Astrocyte (in vitro differentiated cells and primary cell): ENCODE measurements at regions not wholly inside any gene's neighbourhood (a gene's known extent, or its start where the extent isn't known, plus 50 kb on each side); places are given as distances from the start of the nearest gene placed in this dataset.

Experiments used
- DNase-seq: peaks from one replicate; pipeline ENCODE4 v3.0.0-alpha.2; 2010; ENCODE audit warnings: low read depth
- FAIRE-seq: peaks from 2 replicates; lab custom pipeline; 2011; peaks lifted over from hg19 to GRCh38; lab: Jason Lieb, UNC
- H2AFZ ChIP-seq: 2 replicates; pipeline ENCODE4 v1.6.0; 2012; ENCODE audit warnings: low read depth, low read length, inconsistent platforms
- H3K27ac ChIP-seq: 2 replicates; pipeline ENCODE4 v1.5.1; 2011; ENCODE audit warnings: low read depth, low read length, inconsistent platforms
- H3K27me3 ChIP-seq: 2 replicates; pipeline ENCODE4 v1.6.0; 2011; ENCODE audit warnings: low read length, inconsistent platforms; ENCODE audit not compliant: insufficient read depth
- H3K36me3 ChIP-seq: 2 replicates; pipeline ENCODE4 v1.5.1; 2011; ENCODE audit warnings: low read length, inconsistent platforms; ENCODE audit not compliant: insufficient read depth
- H3K4me1 ChIP-seq: 2 replicates; pipeline ENCODE4 v1.5.1; 2011; ENCODE audit warnings: low read length, inconsistent platforms; ENCODE audit not compliant: insufficient read depth
- H3K4me2 ChIP-seq: 2 replicates; pipeline ENCODE4 v1.6.0; 2012; ENCODE audit warnings: low read length, inconsistent platforms
- H3K4me3 ChIP-seq: 2 replicates; pipeline ENCODE4 v1.5.1; 2011; ENCODE audit warnings: low read depth, mild to moderate bottlenecking, low read length, inconsistent platforms; ENCODE audit not compliant: insufficient read depth
- H3K79me2 ChIP-seq: 2 replicates; pipeline ENCODE4 v1.6.0; 2012; ENCODE audit warnings: mild to moderate bottlenecking, low read length, inconsistent platforms; ENCODE audit not compliant: insufficient read depth
- H3K9ac ChIP-seq: 2 replicates; pipeline ENCODE4 v1.6.0; 2012; ENCODE audit warnings: mild to moderate bottlenecking, low read length, inconsistent platforms
- H3K9me3 ChIP-seq: 2 replicates; pipeline ENCODE4 v1.5.1; 2012; ENCODE audit warnings: low read depth, mild to moderate bottlenecking, low read length, inconsistent platforms; ENCODE audit not compliant: insufficient read depth
- H4K20me1 ChIP-seq: 2 replicates; pipeline ENCODE4 v1.6.0; 2012; ENCODE audit warnings: low read length, inconsistent platforms; ENCODE audit not compliant: insufficient read depth
- H3K27ac Mint-ChIP-seq: one replicate; pipeline ENCODE4 v1.8.0; 2021; ENCODE audit warnings: mild to moderate bottlenecking, mixed read lengths; ENCODE audit not compliant: unreplicated experiment
- H3K27me3 Mint-ChIP-seq: one replicate; pipeline ENCODE4 v1.8.0; 2021; ENCODE audit warnings: low read depth, mixed read lengths; ENCODE audit not compliant: unreplicated experiment
- H3K36me3 Mint-ChIP-seq: one replicate; pipeline ENCODE4 v1.8.0; 2021; ENCODE audit warnings: low read depth, mixed read lengths; ENCODE audit not compliant: unreplicated experiment
- H3K4me1 Mint-ChIP-seq: one replicate; pipeline ENCODE4 v1.8.0; 2021; ENCODE audit warnings: low read depth, mixed read lengths; ENCODE audit not compliant: unreplicated experiment
- H3K4me3 Mint-ChIP-seq: one replicate; pipeline ENCODE4 v1.8.0; 2021; ENCODE audit warnings: mild to moderate bottlenecking, moderate library complexity, mixed read lengths; ENCODE audit not compliant: unreplicated experiment
- H3K9me3 Mint-ChIP-seq: one replicate; pipeline ENCODE4 v1.8.0; 2021; ENCODE audit warnings: mild to moderate bottlenecking, mixed read lengths; ENCODE audit not compliant: unreplicated experiment
- EZH2 ChIP-seq: IDR thresholded peaks from 2 replicates; pipeline ENCODE4 v1.6.1; 2012; ENCODE audit warnings: mild to moderate bottlenecking, low read length, inconsistent platforms; ENCODE audit not compliant: insufficient read depth
- TF ChIP-seq, protein P1 (sequence below): IDR thresholded peaks from 2 replicates; pipeline ENCODE4 v1.5.1; 2011; ENCODE audit warnings: low read depth, mild to moderate bottlenecking, inconsistent platforms, low read length, moderate library complexity; ENCODE audit not compliant: insufficient read depth

DNA sequence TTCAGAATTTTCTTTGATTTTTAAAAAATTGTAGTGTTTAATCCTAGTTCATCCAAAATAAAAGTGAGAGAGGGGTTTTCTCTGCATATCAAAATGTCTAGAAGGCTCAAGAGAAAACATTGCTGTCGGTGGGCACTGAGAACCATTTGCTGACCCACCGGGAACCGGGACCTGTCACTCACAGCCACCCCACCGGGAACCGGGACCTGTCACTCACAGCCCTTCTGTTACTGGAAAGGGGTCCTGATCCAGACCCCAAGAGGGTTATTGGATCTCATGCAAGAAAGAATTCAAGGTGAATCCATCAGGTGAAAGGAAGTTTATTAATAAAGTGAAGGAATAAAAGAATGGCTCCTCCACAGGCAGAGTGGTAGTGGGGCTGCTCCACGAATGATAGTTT lies 106.0 kb upstream of the SFSWAP start:
- Mint-ChIP-seq H3K27me3 (peaks cover 32% of the 10 kb centered on the region), H3K9me3 (peaks cover 2% of the 10 kb centered on the region), H3K36me3 (no peaks in the 10 kb centered on the region), H3K4me1 (no peaks in the 10 kb centered on the region), H3K4me3 (no peak overlapping the region), H3K27ac (no peak overlapping the region)
- H3K4me1 ChIP-seq, result no peaks in the 10 kb centered on the region
- H3K79me2 ChIP-seq, result no peaks in the 10 kb centered on the region
- no peak overlapping the region for H3K9ac ChIP-seq
- H3K4me3 ChIP-seq, result no peak overlapping the region
- no peaks in the 10 kb centered on the region for H3K9me3 ChIP-seq
- no peak overlapping the region for H2AFZ ChIP-seq
- DNase-seq, result no peak
- H4K20me1 ChIP-seq, result no peaks in the 10 kb centered on the region
- H3K36me3 ChIP-seq, result no peaks in the 10 kb centered on the region
- peaks cover 2% of the 10 kb centered on the region for H3K27me3 ChIP-seq
- no peak overlapping the region for H3K4me2 ChIP-seq
- TF ChIP-seq EZH2, result no peak
- TF ChIP-seq, protein P1, sequence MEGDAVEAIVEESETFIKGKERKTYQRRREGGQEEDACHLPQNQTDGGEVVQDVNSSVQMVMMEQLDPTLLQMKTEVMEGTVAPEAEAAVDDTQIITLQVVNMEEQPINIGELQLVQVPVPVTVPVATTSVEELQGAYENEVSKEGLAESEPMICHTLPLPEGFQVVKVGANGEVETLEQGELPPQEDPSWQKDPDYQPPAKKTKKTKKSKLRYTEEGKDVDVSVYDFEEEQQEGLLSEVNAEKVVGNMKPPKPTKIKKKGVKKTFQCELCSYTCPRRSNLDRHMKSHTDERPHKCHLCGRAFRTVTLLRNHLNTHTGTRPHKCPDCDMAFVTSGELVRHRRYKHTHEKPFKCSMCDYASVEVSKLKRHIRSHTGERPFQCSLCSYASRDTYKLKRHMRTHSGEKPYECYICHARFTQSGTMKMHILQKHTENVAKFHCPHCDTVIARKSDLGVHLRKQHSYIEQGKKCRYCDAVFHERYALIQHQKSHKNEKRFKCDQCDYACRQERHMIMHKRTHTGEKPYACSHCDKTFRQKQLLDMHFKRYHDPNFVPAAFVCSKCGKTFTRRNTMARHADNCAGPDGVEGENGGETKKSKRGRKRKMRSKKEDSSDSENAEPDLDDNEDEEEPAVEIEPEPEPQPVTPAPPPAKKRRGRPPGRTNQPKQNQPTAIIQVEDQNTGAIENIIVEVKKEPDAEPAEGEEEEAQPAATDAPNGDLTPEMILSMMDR, result no peak
- no peak overlapping the region for H3K27ac ChIP-seq
- no peak for FAIRE-seq

DNA sequence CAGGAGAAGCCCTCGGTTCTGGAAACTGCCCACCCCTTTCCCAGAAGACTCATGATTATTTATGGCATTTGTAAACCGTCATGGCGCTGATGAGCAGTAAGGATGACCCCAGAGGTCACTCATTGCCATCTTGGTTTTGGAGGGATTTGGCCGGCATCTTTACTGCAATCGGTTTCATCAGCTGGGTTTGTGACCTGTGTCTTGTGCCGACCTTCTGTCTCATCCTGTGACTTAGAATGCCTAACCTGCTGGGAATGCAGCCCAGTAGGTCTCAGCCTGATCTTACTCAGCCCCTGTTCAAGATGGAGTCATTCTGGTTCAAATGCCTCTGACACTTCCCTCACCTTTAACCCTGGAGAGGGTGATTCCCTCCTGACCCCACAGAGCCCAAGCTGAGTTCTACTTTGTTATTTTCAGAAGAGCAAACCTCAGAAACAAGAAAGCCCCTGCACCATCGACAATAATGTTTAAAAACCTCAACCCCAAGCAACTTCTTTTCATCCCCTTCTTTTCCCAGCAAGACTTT lies 105.5 kb upstream of the SFSWAP start:
- Histone ChIP-seq H3K36me3 (no peaks in the 10 kb centered on the region), H3K4me2 (no peak overlapping the region), H2AFZ (no peak overlapping the region), H3K4me3 (no peak overlapping the region), H3K27me3 (peaks cover 2% of the 10 kb centered on the region), H3K9ac (no peak overlapping the region), H3K4me1 (no peaks in the 10 kb centered on the region), H3K27ac (no peak overlapping the region), H3K9me3 (no peaks in the 10 kb centered on the region), H3K79me2 (no peaks in the 10 kb centered on the region), H4K20me1 (no peaks in the 10 kb centered on the region)
- no peaks in the 10 kb centered on the region for H3K4me1 Mint-ChIP-seq
- no peak overlapping the region for H3K27ac Mint-ChIP-seq
- DNase-seq (no peak), FAIRE-seq (no peak)
- H3K4me3 Mint-ChIP-seq, result no peak overlapping the region
- H3K9me3 Mint-ChIP-seq, result peaks cover 2% of the 10 kb centered on the region
- no peaks in the 10 kb centered on the region for H3K36me3 Mint-ChIP-seq
- TF ChIP-seq EZH2, result no peak
- TF ChIP-seq, protein P1, result no peak
- peaks cover 31% of the 10 kb centered on the region for H3K27me3 Mint-ChIP-seq

DNA sequence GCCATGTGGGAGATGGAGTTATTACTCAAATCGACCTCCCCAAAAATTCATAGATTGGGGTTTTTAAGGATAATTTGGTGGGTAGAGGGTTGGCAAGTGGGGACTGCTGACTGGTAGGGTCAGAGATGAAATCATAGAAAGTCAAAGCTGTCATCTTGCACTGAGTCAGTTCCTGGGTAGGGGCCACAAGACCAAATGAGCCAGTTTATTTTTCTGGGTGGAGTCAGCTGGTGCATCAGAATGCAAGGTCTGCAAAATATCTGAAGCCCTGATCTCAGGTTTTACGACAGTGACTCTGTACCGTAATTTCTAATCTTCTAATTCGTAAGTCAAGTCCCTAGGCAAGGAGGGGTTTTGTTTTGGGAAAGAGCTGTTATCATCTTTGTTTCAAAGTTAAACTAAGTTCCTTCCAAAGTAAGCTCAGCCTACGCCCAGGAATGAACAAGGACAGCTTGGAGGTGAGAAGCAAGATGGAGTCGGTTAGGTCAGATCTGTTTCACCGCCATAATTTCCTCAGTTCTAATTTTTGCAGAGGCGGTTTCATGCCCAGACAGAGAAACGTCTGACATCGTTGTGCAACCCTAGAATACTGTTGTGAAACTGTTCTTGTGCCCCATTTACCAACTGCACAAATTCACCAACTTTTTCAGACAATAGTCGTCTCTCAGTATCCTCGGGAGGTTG lies 104.5 kb upstream of the SFSWAP start:
- FAIRE-seq (no peak), DNase-seq (no peak)
- Histone ChIP-seq H3K27ac (no peak overlapping the region), H3K4me1 (no peaks in the 10 kb centered on the region), H3K4me2 (no peak overlapping the region), H3K4me3 (no peak overlapping the region), H2AFZ (no peak overlapping the region), H3K79me2 (no peaks in the 10 kb centered on the region), H3K9me3 (no peaks in the 10 kb centered on the region), H3K36me3 (no peaks in the 10 kb centered on the region), H3K27me3 (peaks cover 2% of the 10 kb centered on the region), H3K9ac (no peak overlapping the region), H4K20me1 (no peaks in the 10 kb centered on the region)
- H3K9me3 Mint-ChIP-seq, result no peaks in the 10 kb centered on the region
- H3K27me3 Mint-ChIP-seq, result peaks cover 35% of the 10 kb centered on the region
- no peaks in the 10 kb centered on the region for H3K36me3 Mint-ChIP-seq
- no peak overlapping the region for H3K27ac Mint-ChIP-seq
- no peak overlapping the region for H3K4me3 Mint-ChIP-seq
- no peak for TF ChIP-seq EZH2
- TF ChIP-seq, protein P1, result no peak
- no peaks in the 10 kb centered on the region for H3K4me1 Mint-ChIP-seq
